ENCODE measurements at regions not wholly inside any gene's neighbourhood (a gene's known extent, or its start where the extent isn't known, plus 50 kb on each side); places are given as distances from the start of the nearest gene placed in this dataset.

GRCh38 chr12:77377622-77378021 lies 312.3 kb upstream of the E2F7 start:
- no peak for TF ChIP-seq ATF1 (CRISPR knock-in tag; IDR thresholded peaks at IDR 0.05)
- no peak for TF ChIP-seq ATF1 (tag; IDR thresholded peaks at IDR 0.05)
- no peak for TF ChIP-seq STAT5B (CRISPR knock-in tag; IDR thresholded peaks at IDR 0.05)
- TF ChIP-seq ZNF165 (CRISPR knock-in tag; IDR thresholded peaks at IDR 0.05; ENCODE audit: borderline replicate concordance): no peak
- TF ChIP-seq TEAD2 (tag; IDR thresholded peaks at IDR 0.05): no peak
- TF ChIP-seq FOXP4 (CRISPR knock-in tag; IDR thresholded peaks at IDR 0.05; ENCODE audit: borderline replicate concordance): no peak
- TF ChIP-seq POLR2AphosphoS5 (IDR thresholded peaks at IDR 0.05; ENCODE audit: control insufficient read depth, insufficient read depth, low read depth, low read length): no peak
- no peak for TF ChIP-seq EZH2 (IDR thresholded peaks at IDR 0.05; ENCODE audit: borderline replicate concordance, low read depth, low read length)
- no peak for TF ChIP-seq SREBF2 (CRISPR knock-in tag; IDR thresholded peaks at IDR 0.05)
- no peak for TF ChIP-seq CSDE1 (IDR thresholded peaks at IDR 0.05)
- TF ChIP-seq ELF1 (tag; IDR thresholded peaks at IDR 0.05): no peak
- TF ChIP-seq NBN (IDR thresholded peaks at IDR 0.05; ENCODE audit: low read depth): no peak
- TF ChIP-seq ZFPM2 (CRISPR knock-in tag; IDR thresholded peaks at IDR 0.05): no peak
- no peak for TF ChIP-seq ZFX (CRISPR knock-in tag; IDR thresholded peaks at IDR 0.05)
